ENCODE measurements at regions not wholly inside any gene's neighbourhood (a gene's known extent, or its start where the extent isn't known, plus 50 kb on each side); places are given as distances from the start of the nearest gene placed in this dataset.

- TF ChIP-seq CTCF (conservative IDR thresholded peaks at IDR 0.05) = no peak
- no peak for TF ChIP-seq ZFX (IDR thresholded peaks at IDR 0.05)
Observed at GRCh38 chr14:101704140-101704539, 57.4 kb upstream of the PPP2R5C start.

Data from C4-2B (cell line).